GM12878 (cell line): ENCODE measurements at regions not wholly inside any gene's neighbourhood (a gene's known extent, or its start where the extent isn't known, plus 50 kb on each side); places are given as distances from the start of the nearest gene placed in this dataset.

Source experiments
- ATAC-seq: fragments of 200-7000 bp; cut with Tn5 transposase; 3 replicates; pipeline ENCODE4 v1.9.1; 2020; ENCODE audit warnings: mild to moderate bottlenecking, moderate library complexity
- BruUV-seq: library from RNA; stranded (reverse); fragments of 400-500 nt; replicated peaks from 2 replicates; lab custom pipeline; 2021; lab: Mats Ljungman, UMichigan
- CTCF ChIA-PET: fragments of 300-600 bp; sonication (Branson Sonifier 250); formaldehyde crosslinking; extraction: SDS; loops from one replicate; lab custom pipeline; 2021; ENCODE audit warnings: inconsistent platforms; lab: Yijun Ruan, JAX
- POLR2A ChIA-PET: fragments of 350-600 bp; formaldehyde crosslinking; extraction: SDS; loops from one replicate; lab custom pipeline; 2021; ENCODE audit warnings: inconsistent platforms; lab: Charles Lee
- RAD21 ChIA-PET: fragments of 300-600 bp; sonication (Branson Sonifier 250); formaldehyde crosslinking; loops from one replicate; lab custom pipeline; 2023; ENCODE audit warnings: antibody characterized with exemption; ENCODE audit not compliant: unreplicated experiment; lab: Charles Lee
- SMC1A ChIA-PET: fragments of 300-600 bp; sonication (Branson Sonifier 250); formaldehyde crosslinking; loops from one replicate; lab custom pipeline; 2023; ENCODE audit not compliant: unreplicated experiment, uncharacterized antibody; lab: Charles Lee
- DNase-seq: peaks from one replicate; pipeline ENCODE4 v3.0.0-alpha.2; 2011; ENCODE audit warnings: low read depth, low spot score
- FAIRE-seq: peaks from 3 replicates; lab custom pipeline; 2011; peaks lifted over from hg19 to GRCh38; lab: Jason Lieb, UNC
- H2AFZ ChIP-seq: 2 replicates; pipeline ENCODE4 v1.6.0; 2011; ENCODE audit warnings: low read depth, low read length, control low read depth; ENCODE audit not compliant: control insufficient read depth
- H3K27ac ChIP-seq: 2 replicates; pipeline ENCODE4 v1.5.1; 2011; ENCODE audit warnings: control low read depth; ENCODE audit not compliant: control insufficient read depth, insufficient read depth
- H3K27me3 ChIP-seq, 2 experiments: replicated peaks in 1 of 2; 2 replicates each; pipeline versions ENCODE4 v1.6.0 to v1.6.1; 2011; ENCODE audit warnings: low read length in 1 of 2; ENCODE audit not compliant: control insufficient read depth in 2 of 2, insufficient read depth in 2 of 2
- H3K36me3 ChIP-seq, 2 experiments: 2 replicates each; pipeline ENCODE4 v1.5.1; 2011; ENCODE audit warnings: low read length in 1 of 2; ENCODE audit not compliant: control insufficient read depth in 2 of 2, insufficient read depth in 2 of 2
- H3K4me1 ChIP-seq: 2 replicates; pipeline ENCODE4 v1.6.1; 2011; ENCODE audit warnings: mild to moderate bottlenecking, low read length, moderate library complexity, mixed read lengths; ENCODE audit not compliant: control insufficient read depth, insufficient read depth
- H3K4me2 ChIP-seq: 2 replicates; pipeline ENCODE4 v1.6.0; 2011; ENCODE audit warnings: control low read depth; ENCODE audit not compliant: control insufficient read depth, insufficient read depth
- H3K4me3 ChIP-seq: fragments of 200-600 bp; sonication (generic); 2 replicates; pipeline ENCODE4 v1.5.1; 2016
- H3K79me2 ChIP-seq: 2 replicates; pipeline ENCODE4 v1.6.0; 2011; ENCODE audit warnings: low read length; ENCODE audit not compliant: control insufficient read depth, insufficient read depth
- H3K9ac ChIP-seq: 2 replicates; pipeline ENCODE4 v1.8.0; 2011; ENCODE audit warnings: low read length, control low read depth, mixed read lengths; ENCODE audit not compliant: control insufficient read depth, insufficient read depth
- H3K9me3 ChIP-seq: replicated peaks from 3 replicates; pipeline ENCODE4 v1.5.1; 2011; ENCODE audit warnings: mild to moderate bottlenecking, low read length; ENCODE audit not compliant: control insufficient read depth, insufficient read depth
- H4K20me1 ChIP-seq: 2 replicates; pipeline ENCODE4 v1.6.0; 2011; ENCODE audit not compliant: control insufficient read depth, insufficient read depth
- CTCF ChIP-seq, 3 experiments: IDR thresholded peaks in 2 of 3; conservative IDR thresholded peaks in 1 of 3; 2 replicates each; pipeline ENCODE4 v1.5.1; 2011; ENCODE audit warnings: low read depth in 3 of 3, low read length in 3 of 3, mild to moderate bottlenecking in 3 of 3, control low read depth in 2 of 3, moderate library complexity in 2 of 3, inconsistent platforms in 1 of 3, mixed read lengths in 1 of 3; ENCODE audit not compliant: control insufficient read depth in 2 of 3, insufficient read depth in 1 of 3; ENCODE audit errors: extremely low read depth in 1 of 3
- ESRRA ChIP-seq: IDR thresholded peaks from 2 replicates; pipeline ENCODE4 v1.6.1; 2012; ENCODE audit warnings: mild to moderate bottlenecking, low read length, improper control_type of control experiment
- GATAD2B ChIP-seq: fragments of 450-650 bp; conservative IDR thresholded peaks from 2 replicates; pipeline ENCODE4 v1.6.1; 2017; ENCODE audit warnings: low read depth, mild to moderate bottlenecking, moderate library complexity
- LARP7 ChIP-seq: fragments of 450-650 bp; IDR thresholded peaks from 2 replicates; pipeline ENCODE4 v1.6.1; 2017; ENCODE audit warnings: mild to moderate bottlenecking
- NFXL1 ChIP-seq: fragments of 450-650 bp; IDR thresholded peaks from 2 replicates; pipeline ENCODE4 v1.6.1; 2017; ENCODE audit warnings: antibody characterized with exemption, mild to moderate bottlenecking, borderline replicate concordance
- NKRF ChIP-seq: fragments of 450-650 bp; conservative IDR thresholded peaks from 2 replicates; pipeline ENCODE4 v1.6.1; 2017; ENCODE audit warnings: mild to moderate bottlenecking, moderate library complexity
- NR2F1 ChIP-seq: fragments of 450-650 bp; conservative IDR thresholded peaks from 2 replicates; pipeline ENCODE4 v1.6.1; 2017; ENCODE audit warnings: mild to moderate bottlenecking
- TCF3 ChIP-seq: IDR thresholded peaks from 2 replicates; pipeline ENCODE4 v1.6.1; 2012; ENCODE audit warnings: low read depth, mild to moderate bottlenecking, low read length, borderline replicate concordance; ENCODE audit not compliant: insufficient read depth
- ZNF217 ChIP-seq: fragments of 450-650 bp; IDR thresholded peaks from 2 replicates; pipeline ENCODE4 v1.6.1; 2017; ENCODE audit warnings: antibody characterized with exemption, mild to moderate bottlenecking
- ZSCAN29 ChIP-seq: fragments of 450-650 bp; IDR thresholded peaks from 2 replicates; pipeline ENCODE4 v1.6.1; 2017; ENCODE audit warnings: mild to moderate bottlenecking, moderate library complexity
- WGBS: methylation state at CpG from one replicate; pipeline ENCODE4 v1.1.6; 2016; ENCODE audit warnings: low lambda C conversion rate; ENCODE audit not compliant: insufficient replicate concordance, insufficient coverage; ENCODE audit errors: missing lambda C conversion rate; 5-methylcytosine and 5-hydroxymethylcytosine counted together
- in situ Hi-C: fragments of 300-500 bp; cut with MboI; formaldehyde crosslinking; loops from 9 replicates; pipeline ENCODE4 v1.14.3; 2018; ENCODE audit warnings: mixed read lengths
- intact Hi-C: fragments of 100-400 bp; cut with micrococcal nuclease; formaldehyde crosslinking; loops from one replicate; pipeline ENCODE4 v1.14.2; 2022; ENCODE audit not compliant: unreplicated experiment
- TF ChIP-seq, protein P1 (sequence below): fragments of 450-650 bp; IDR thresholded peaks from 2 replicates; pipeline ENCODE4 v1.6.1; 2017; ENCODE audit warnings: antibody characterized with exemption, mild to moderate bottlenecking, moderate library complexity

GRCh38 chr4:189525304-189525703 lies 415.4 kb upstream of the FRG1 start:
- TF ChIP-seq CTCF (IDR thresholded peaks at IDR 0.05 in 2 of 3, conservative IDR thresholded peaks at IDR 0.05 in 1 of 3; ENCODE audit: control insufficient read depth in 2 of 3, extremely low read depth in 1 of 3, insufficient read depth in 1 of 3, low read depth in 3 of 3, low read length in 3 of 3) (no peak), NR2F1 (no peak), TCF3 (no peak), ZNF217 (no peak)
- TF ChIP-seq, all 136 proteins: peak for 0
- no peak for ATAC-seq
- 4% methylated on average over 4 of the region's 4 CpGs for WGBS
- CTCF ChIA-PET, result no interaction called here
- no TSS peak for BruUV-seq
- no peak for FAIRE-seq
- DNase-seq, result no peak
- H3K79me2 ChIP-seq, result no peaks in the 10 kb centered on the region
- SMC1A ChIA-PET, result no interaction called here
- H3K4me1 ChIP-seq, result no peaks in the 10 kb centered on the region
- H3K27ac ChIP-seq, result no peak overlapping the region
- no peaks in the 10 kb centered on the region for H3K9me3 ChIP-seq
- RAD21 ChIA-PET, result no interaction called here
- no peak overlapping the region for H3K4me2 ChIP-seq
- POLR2A ChIA-PET, result no interaction called here
- no peaks in the 10 kb centered on the region for H4K20me1 ChIP-seq
- no peaks in the 10 kb centered on the region for H3K27me3 ChIP-seq
- no peaks in the 10 kb centered on the region for H3K36me3 ChIP-seq
- no peak overlapping the region for H3K9ac ChIP-seq
- in situ Hi-C loops (no loop called here), intact Hi-C loops (no loop called here)
- H2AFZ ChIP-seq, result no peak overlapping the region
- H3K4me3 ChIP-seq, result no peak overlapping the region

- no peaks in the 10 kb centered on the region for H3K4me1 ChIP-seq
- ChIA-PET POLR2A (no interaction called here), RAD21 (no interaction called here), SMC1A (no interaction called here), CTCF (no interaction called here)
- H3K9me3 ChIP-seq, result no peaks in the 10 kb centered on the region
- in situ Hi-C loops (no loop called here), intact Hi-C loops (no loop called here)
- no peak overlapping the region for H3K4me2 ChIP-seq
- DNase-seq, result no peak
- WGBS, result 19% methylated on average over 2 of the region's 2 CpGs
- no peaks in the 10 kb centered on the region for H3K79me2 ChIP-seq
- no peak overlapping the region for H3K27ac ChIP-seq
- no peaks in the 10 kb centered on the region for H3K27me3 ChIP-seq
- no peak for FAIRE-seq
- no TSS peak for BruUV-seq
- no peaks in the 10 kb centered on the region for H3K36me3 ChIP-seq
- no peaks in the 10 kb centered on the region for H4K20me1 ChIP-seq
- no peak overlapping the region for H3K4me3 ChIP-seq
- no peak for ATAC-seq
- H3K9ac ChIP-seq, result no peak overlapping the region
- no peak overlapping the region for H2AFZ ChIP-seq
- TF ChIP-seq, protein P1, sequence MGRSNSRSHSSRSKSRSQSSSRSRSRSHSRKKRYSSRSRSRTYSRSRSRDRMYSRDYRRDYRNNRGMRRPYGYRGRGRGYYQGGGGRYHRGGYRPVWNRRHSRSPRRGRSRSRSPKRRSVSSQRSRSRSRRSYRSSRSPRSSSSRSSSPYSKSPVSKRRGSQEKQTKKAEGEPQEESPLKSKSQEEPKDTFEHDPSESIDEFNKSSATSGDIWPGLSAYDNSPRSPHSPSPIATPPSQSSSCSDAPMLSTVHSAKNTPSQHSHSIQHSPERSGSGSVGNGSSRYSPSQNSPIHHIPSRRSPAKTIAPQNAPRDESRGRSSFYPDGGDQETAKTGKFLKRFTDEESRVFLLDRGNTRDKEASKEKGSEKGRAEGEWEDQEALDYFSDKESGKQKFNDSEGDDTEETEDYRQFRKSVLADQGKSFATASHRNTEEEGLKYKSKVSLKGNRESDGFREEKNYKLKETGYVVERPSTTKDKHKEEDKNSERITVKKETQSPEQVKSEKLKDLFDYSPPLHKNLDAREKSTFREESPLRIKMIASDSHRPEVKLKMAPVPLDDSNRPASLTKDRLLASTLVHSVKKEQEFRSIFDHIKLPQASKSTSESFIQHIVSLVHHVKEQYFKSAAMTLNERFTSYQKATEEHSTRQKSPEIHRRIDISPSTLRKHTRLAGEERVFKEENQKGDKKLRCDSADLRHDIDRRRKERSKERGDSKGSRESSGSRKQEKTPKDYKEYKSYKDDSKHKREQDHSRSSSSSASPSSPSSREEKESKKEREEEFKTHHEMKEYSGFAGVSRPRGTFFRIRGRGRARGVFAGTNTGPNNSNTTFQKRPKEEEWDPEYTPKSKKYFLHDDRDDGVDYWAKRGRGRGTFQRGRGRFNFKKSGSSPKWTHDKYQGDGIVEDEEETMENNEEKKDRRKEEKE, result no peak
- no peak for TF ChIP-seq NKRF
- no peak for TF ChIP-seq ZSCAN29
- no peak for TF ChIP-seq LARP7
- no peak for TF ChIP-seq ESRRA
- TF ChIP-seq GATAD2B, result no peak
- TF ChIP-seq NFXL1, result no peak
Measured at GRCh38 chr4:189530848-189531247, 409.8 kb upstream of the FRG1 start.
